ENCODE measurements at regions not wholly inside any gene's neighbourhood (a gene's known extent, or its start where the extent isn't known, plus 50 kb on each side); places are given as distances from the start of the nearest gene placed in this dataset.

GRCh38 chr10:52879091-52879807, 106.7 kb upstream of the MBL2 start:
- DNase-seq (ENCODE audit: low read depth) = peak; percentile 5

GRCh38 chr10:52877451-52877850, 104.9 kb upstream of the MBL2 start:
- no peak for DNase-seq (ENCODE audit: low read depth)

GRCh38 chr10:52875336-52875735, 102.8 kb upstream of the MBL2 start:
- no peak for DNase-seq (ENCODE audit: low read depth)

- DNase-seq (ENCODE audit: low read depth) = no peak
Measured at GRCh38 chr10:52874581-52874980, 102.0 kb upstream of the MBL2 start.

- no peak for DNase-seq (ENCODE audit: low read depth)
Measured at GRCh38 chr10:52871191-52871843, 98.7 kb upstream of the MBL2 start.

GRCh38 chr10:52870562-52870961, 98.0 kb upstream of the MBL2 start:
- DNase-seq (ENCODE audit: low read depth) = no peak

GRCh38 chr10:52869864-52870263, 97.3 kb upstream of the MBL2 start:
- no peak for DNase-seq (ENCODE audit: low read depth)

GRCh38 chr10:52865213-52865612, 92.6 kb upstream of the MBL2 start:
- no peak for DNase-seq (ENCODE audit: low read depth)

GRCh38 chr10:52864201-52865106, 91.9 kb upstream of the MBL2 start:
- DNase-seq (ENCODE audit: low read depth) = peak; percentile 81

GRCh38 chr10:52858722-52859121, 86.1 kb upstream of the MBL2 start:
- no peak for DNase-seq (ENCODE audit: low read depth)

- DNase-seq (ENCODE audit: low read depth) = no peak
Measured at GRCh38 chr10:52855546-52856325, 83.2 kb upstream of the MBL2 start.

GRCh38 chr10:52853704-52854103, 81.1 kb upstream of the MBL2 start:
- no peak for DNase-seq (ENCODE audit: low read depth)

GRCh38 chr10:52836816-52837215, 64.2 kb upstream of the MBL2 start:
- DNase-seq (ENCODE audit: low read depth) = no peak

Data from iris pigment epithelial cell (primary cell).